Endothelial cell of umbilical vein (primary cell): ENCODE measurements at regions not wholly inside any gene's neighbourhood (a gene's known extent, or its start where the extent isn't known, plus 50 kb on each side); places are given as distances from the start of the nearest gene placed in this dataset.

Source experiments
- BruUV-seq: library from RNA; stranded (reverse); fragments of 400-500 nt; replicated peaks from 2 replicates; lab custom pipeline; 2021; lab: Mats Ljungman, UMichigan
- CTCF ChIA-PET: fragments of 300-600, 350-600 bp; sonication (Branson Sonifier 250); formaldehyde crosslinking; loops from one replicate; lab custom pipeline; 2021; ENCODE audit warnings: antibody characterized with exemption, inconsistent platforms; lab: Charles Lee
- POLR2A ChIA-PET: fragments of 300-600, 350-600 bp; sonication (Branson Sonifier 250); formaldehyde crosslinking; loops from one replicate; lab custom pipeline; 2021; ENCODE audit warnings: antibody characterized with exemption, inconsistent platforms; lab: Charles Lee
- DNase-seq: peaks from one replicate; pipeline ENCODE4 v3.0.0-alpha.2; 2011; ENCODE audit warnings: low read depth, low spot score
- FAIRE-seq: peaks from 2 replicates; lab custom pipeline; 2011; peaks lifted over from hg19 to GRCh38; lab: Jason Lieb, UNC
- H2AFZ ChIP-seq: 2 replicates; pipeline ENCODE4 v1.6.0; 2012; ENCODE audit warnings: low read depth, low read length, control low read depth, inconsistent platforms
- H3K27ac ChIP-seq: 2 replicates; pipeline ENCODE4 v1.5.1; 2011; ENCODE audit warnings: low read depth, mild to moderate bottlenecking, control low read depth, low read length, moderate library complexity; ENCODE audit not compliant: insufficient read depth
- H3K27me3 ChIP-seq, 2 experiments: 2 replicates each; pipeline versions ENCODE4 v1.6.0 to v1.6.1; 2011; ENCODE audit warnings: low read length in 2 of 2, mixed read lengths in 1 of 2; ENCODE audit not compliant: control insufficient read depth in 2 of 2, insufficient read depth in 2 of 2
- H3K36me3 ChIP-seq, 2 experiments: 2 replicates in 1 of 2; 3 replicates in 1 of 2; pipeline ENCODE4 v1.5.1; 2011; ENCODE audit warnings: low read length in 2 of 2, mild to moderate bottlenecking in 1 of 2, moderate library complexity in 1 of 2; ENCODE audit not compliant: control insufficient read depth in 2 of 2, insufficient read depth in 2 of 2; ENCODE audit errors: extremely low read depth in 1 of 2
- H3K4me1 ChIP-seq: 3 replicates; pipeline ENCODE4 v1.5.1; 2011; ENCODE audit warnings: mild to moderate bottlenecking, low read length; ENCODE audit not compliant: control insufficient read depth, insufficient read depth; ENCODE audit errors: extremely low read depth
- H3K4me2 ChIP-seq: 2 replicates; pipeline ENCODE4 v1.6.1; 2011; ENCODE audit warnings: low read length, control low read depth, mixed read lengths; ENCODE audit not compliant: insufficient read depth
- H3K4me3 ChIP-seq, 3 experiments: fragments of 200-600 bp in 1 of 3; sonication (generic), shearing (Covaris generic) in 1 of 3; replicated peaks in 1 of 3; 2 replicates each; pipeline ENCODE4 v1.5.1; 2011 to 2016; ENCODE audit warnings: control low read depth in 3 of 3, low read length in 3 of 3, mild to moderate bottlenecking in 2 of 3, inconsistent platforms in 1 of 3, low read depth in 1 of 3, moderate library complexity in 1 of 3; ENCODE audit not compliant: insufficient read depth in 1 of 3
- H3K79me2 ChIP-seq: 2 replicates; pipeline ENCODE4 v1.6.0; 2012; ENCODE audit warnings: low read length, inconsistent platforms; ENCODE audit not compliant: control insufficient read depth, insufficient read depth
- H3K9ac ChIP-seq: replicated peaks from 2 replicates; pipeline ENCODE3; 2011; ENCODE audit warnings: low read length, control low read depth; ENCODE audit not compliant: insufficient read depth; ENCODE audit errors: extremely low read depth
- H3K9me1 ChIP-seq: replicated peaks from 3 replicates; pipeline ENCODE4 v1.6.0; 2011; ENCODE audit warnings: mild to moderate bottlenecking, low read length; ENCODE audit not compliant: control insufficient read depth, insufficient read depth; ENCODE audit errors: extremely low read depth
- H3K9me3 ChIP-seq: replicated peaks from 2 replicates; pipeline ENCODE4 v1.5.1; 2012; ENCODE audit warnings: low read length, inconsistent platforms; ENCODE audit not compliant: control insufficient read depth, insufficient read depth
- H4K20me1 ChIP-seq: replicated peaks from 2 replicates; pipeline ENCODE3; 2011; ENCODE audit warnings: mild to moderate bottlenecking, low read length; ENCODE audit not compliant: control insufficient read depth, insufficient read depth; ENCODE audit errors: extremely low read depth
- FOS ChIP-seq: IDR thresholded peaks from 2 replicates; pipeline ENCODE4 v1.6.1; 2011; ENCODE audit warnings: mild to moderate bottlenecking, low read length, moderate library complexity, borderline replicate concordance; ENCODE audit not compliant: insufficient read depth
- JUN ChIP-seq: IDR thresholded peaks from 2 replicates; pipeline ENCODE4 v1.6.1; 2011; ENCODE audit warnings: borderline replicate concordance, low read depth; ENCODE audit not compliant: insufficient read length, insufficient read depth
- POLR2A ChIP-seq: IDR thresholded peaks from 2 replicates; pipeline ENCODE4 v1.6.1; 2012; ENCODE audit warnings: low read depth, mild to moderate bottlenecking, control low read depth, low read length
- dilution Hi-C: fragments of 300-500 bp; cut with MboI; formaldehyde crosslinking; loops from one replicate; pipeline ENCODE4 v1.15.0; 2019; ENCODE audit warnings: low sequenced_read_pairs; ENCODE audit not compliant: extremely low pct_ligation_motif_present
- intact Hi-C: fragments of 100-400 bp; cut with micrococcal nuclease; formaldehyde crosslinking; loops from one replicate; pipeline ENCODE4 v1.10.0; 2022
- TF ChIP-seq, protein P1 (sequence below), 2 donors: IDR thresholded peaks; 1 replicate in 1 of 2; 2 replicates in 1 of 2; pipeline ENCODE4 v1.5.1; 2011; ENCODE audit warnings: low read length in 2 of 2, mild to moderate bottlenecking in 2 of 2, moderate library complexity in 2 of 2, control low read depth in 1 of 2, inconsistent platforms in 1 of 2, low read depth in 1 of 2; ENCODE audit not compliant: insufficient read depth in 1 of 2; ENCODE audit errors: extremely low read depth in 1 of 2

DNA sequence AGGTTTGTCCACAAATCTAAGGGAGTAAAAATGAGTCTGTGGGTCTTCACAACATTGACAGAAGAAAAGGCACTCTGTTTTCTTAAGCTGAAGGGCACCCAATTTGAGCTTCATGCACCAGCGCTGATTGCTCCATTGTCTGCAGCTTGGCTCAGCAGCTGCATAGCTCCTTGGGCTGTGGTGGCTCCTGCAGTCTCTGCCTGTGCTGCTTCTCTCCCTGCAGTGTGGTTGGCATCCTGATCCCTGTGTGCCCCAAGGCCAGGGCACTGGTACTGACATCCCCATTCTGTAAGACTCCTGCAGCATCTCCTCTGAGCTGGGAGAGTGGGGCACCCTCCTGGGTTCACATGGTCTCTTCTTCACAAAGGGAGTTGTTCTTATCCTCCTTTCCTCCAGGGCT is 83.2 kb upstream of the B3GAT2 start:
- CTCF ChIA-PET, result no interaction called here

DNA sequence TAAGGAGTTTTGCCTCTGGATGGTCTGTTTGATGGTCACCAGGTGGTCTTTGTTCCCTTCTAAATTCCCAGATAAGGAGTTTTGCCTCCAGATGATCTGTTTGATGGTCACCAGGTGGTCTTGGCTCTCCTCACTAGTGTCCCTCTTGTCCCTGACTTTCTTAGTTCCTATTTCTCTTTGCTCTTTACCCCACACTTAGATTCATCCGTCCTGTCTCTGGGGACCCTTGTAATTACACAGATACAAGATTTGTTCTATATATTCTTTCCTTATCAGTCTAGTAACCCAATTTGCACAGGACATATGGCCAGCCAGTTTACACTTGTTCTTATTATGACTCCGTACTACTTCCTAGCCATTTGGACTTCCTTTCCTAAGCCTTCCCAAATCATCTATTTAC is 84.0 kb upstream of the B3GAT2 start:
- Histone ChIP-seq H3K27me3 (no peaks in the 10 kb centered on the region), H3K9me1 (no peaks in the 10 kb centered on the region), H3K9me3 (no peaks in the 10 kb centered on the region), H3K36me3 (no peaks in the 10 kb centered on the region), H3K27ac (no peak overlapping the region), H3K4me1 (no peaks in the 10 kb centered on the region), H3K79me2 (no peaks in the 10 kb centered on the region), H3K4me3 (no peak overlapping the region), H3K4me2 (no peak overlapping the region), H3K9ac (no peak overlapping the region), H2AFZ (no peak overlapping the region), H4K20me1 (no peaks in the 10 kb centered on the region)
- FAIRE-seq (no peak), DNase-seq (no peak)
- no TSS peak for BruUV-seq
- intact Hi-C loops (no loop called here), dilution Hi-C loops (no loop called here)
- ChIA-PET POLR2A (no interaction called here), CTCF (no interaction called here)
- TF ChIP-seq POLR2A, result no peak
- TF ChIP-seq JUN, result no peak

More for the DNA sequence above, 83.2 kb upstream of the B3GAT2 start:
- POLR2A ChIA-PET, result no interaction called here
- Histone ChIP-seq H4K20me1 (no peaks in the 10 kb centered on the region), H3K79me2 (no peaks in the 10 kb centered on the region), H3K4me3 (no peak overlapping the region), H2AFZ (no peak overlapping the region), H3K36me3 (no peaks in the 10 kb centered on the region), H3K4me1 (no peaks in the 10 kb centered on the region), H3K9me3 (no peaks in the 10 kb centered on the region), H3K27me3 (no peaks in the 10 kb centered on the region), H3K9me1 (no peaks in the 10 kb centered on the region), H3K27ac (no peak overlapping the region), H3K4me2 (no peak overlapping the region), H3K9ac (no peak overlapping the region)
- no TSS peak for BruUV-seq
- dilution Hi-C loops, result no loop called here
- intact Hi-C loops, result no loop called here
- DNase-seq (no peak), FAIRE-seq (no peak)
- TF ChIP-seq POLR2A (no peak), FOS (no peak)
- TF ChIP-seq, protein P1, sequence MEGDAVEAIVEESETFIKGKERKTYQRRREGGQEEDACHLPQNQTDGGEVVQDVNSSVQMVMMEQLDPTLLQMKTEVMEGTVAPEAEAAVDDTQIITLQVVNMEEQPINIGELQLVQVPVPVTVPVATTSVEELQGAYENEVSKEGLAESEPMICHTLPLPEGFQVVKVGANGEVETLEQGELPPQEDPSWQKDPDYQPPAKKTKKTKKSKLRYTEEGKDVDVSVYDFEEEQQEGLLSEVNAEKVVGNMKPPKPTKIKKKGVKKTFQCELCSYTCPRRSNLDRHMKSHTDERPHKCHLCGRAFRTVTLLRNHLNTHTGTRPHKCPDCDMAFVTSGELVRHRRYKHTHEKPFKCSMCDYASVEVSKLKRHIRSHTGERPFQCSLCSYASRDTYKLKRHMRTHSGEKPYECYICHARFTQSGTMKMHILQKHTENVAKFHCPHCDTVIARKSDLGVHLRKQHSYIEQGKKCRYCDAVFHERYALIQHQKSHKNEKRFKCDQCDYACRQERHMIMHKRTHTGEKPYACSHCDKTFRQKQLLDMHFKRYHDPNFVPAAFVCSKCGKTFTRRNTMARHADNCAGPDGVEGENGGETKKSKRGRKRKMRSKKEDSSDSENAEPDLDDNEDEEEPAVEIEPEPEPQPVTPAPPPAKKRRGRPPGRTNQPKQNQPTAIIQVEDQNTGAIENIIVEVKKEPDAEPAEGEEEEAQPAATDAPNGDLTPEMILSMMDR (IDR thresholded peaks at IDR 0.05; ENCODE audit: extremely low read depth in 1 of 2, insufficient read depth in 1 of 2, low read depth in 1 of 2, low read length in 2 of 2), result no peak
